ENCODE measurements at regions not wholly inside any gene's neighbourhood (a gene's known extent, or its start where the extent isn't known, plus 50 kb on each side); places are given as distances from the start of the nearest gene placed in this dataset.

- DNase-seq = no peak
- no peak overlapping the region for H3K4me3 Mint-ChIP-seq (ENCODE audit: unreplicated experiment)
- ChIA-PET POLR2A (no interaction called here), CTCF (no interaction called here)
- TF ChIP-seq CTCF (IDR thresholded peaks at IDR 0.05; ENCODE audit: insufficient read depth in 1 of 2, low read depth in 1 of 2, low read length in 1 of 2, severe bottlenecking in 1 of 2, unreplicated experiment in 1 of 2) = no peak
- no peaks in the 10 kb centered on the region for H3K9me3 ChIP-seq
- no peaks in the 10 kb centered on the region for H3K4me1 ChIP-seq
- no peaks in the 10 kb centered on the region for H3K27me3 ChIP-seq (replicated peaks; ENCODE audit: control insufficient read depth, insufficient read depth, low read length)
- no TSS peak for BruUV-seq (replicated peaks)
- intact Hi-C loops (cut with micrococcal nuclease; ENCODE audit: unreplicated experiment) = no loop called here
- no peaks in the 10 kb centered on the region for H3K36me3 ChIP-seq (ENCODE audit: control insufficient read depth, insufficient read depth, low read length)
- no peaks in the 10 kb centered on the region for H3K9me3 Mint-ChIP-seq (ENCODE audit: unreplicated experiment)
- no peaks in the 10 kb centered on the region for H3K4me1 Mint-ChIP-seq (ENCODE audit: low read depth, unreplicated experiment)
- H3K36me3 Mint-ChIP-seq (ENCODE audit: insufficient read depth, unreplicated experiment) = no peaks in the 10 kb centered on the region
- H3K27ac Mint-ChIP-seq (ENCODE audit: unreplicated experiment) = no peak overlapping the region
- no peak overlapping the region for H3K4me3 ChIP-seq (ENCODE audit: low read depth, low read length)
- H3K27me3 Mint-ChIP-seq (ENCODE audit: insufficient read depth, unreplicated experiment) = peaks cover 8% of the 10 kb centered on the region
Observed at GRCh38 chr2:228786901-228787300, 484.2 kb downstream of the PID1 start.

- BruUV-seq (replicated peaks) = no TSS peak
- H3K36me3 Mint-ChIP-seq (ENCODE audit: insufficient read depth, unreplicated experiment) = no peaks in the 10 kb centered on the region
- Histone ChIP-seq H3K9me3 (no peaks in the 10 kb centered on the region), H3K27me3 (replicated peaks; ENCODE audit: control insufficient read depth, insufficient read depth, low read length) (no peaks in the 10 kb centered on the region), H3K36me3 (ENCODE audit: control insufficient read depth, insufficient read depth, low read length) (no peaks in the 10 kb centered on the region), H3K4me3 (ENCODE audit: low read depth, low read length) (no peak overlapping the region), H3K4me1 (no peaks in the 10 kb centered on the region)
- H3K27ac Mint-ChIP-seq (ENCODE audit: unreplicated experiment) = no peak overlapping the region
- H3K4me3 Mint-ChIP-seq (ENCODE audit: unreplicated experiment) = no peak overlapping the region
- H3K27me3 Mint-ChIP-seq (ENCODE audit: insufficient read depth, unreplicated experiment) = peaks cover 19% of the 10 kb centered on the region
- TF ChIP-seq CTCF (IDR thresholded peaks at IDR 0.05; ENCODE audit: insufficient read depth in 1 of 2, low read depth in 1 of 2, low read length in 1 of 2, severe bottlenecking in 1 of 2, unreplicated experiment in 1 of 2) = no peak
- intact Hi-C loops (cut with micrococcal nuclease; ENCODE audit: unreplicated experiment) = no loop called here
- H3K9me3 Mint-ChIP-seq (ENCODE audit: unreplicated experiment) = no peaks in the 10 kb centered on the region
- ChIA-PET CTCF (interaction anchor here (0.6 kb wide), 1 partner anchor 491 kb away, joined by 3 read pairs; no protein-coding TSS in a partner anchor), POLR2A (no interaction called here)
- H3K4me1 Mint-ChIP-seq (ENCODE audit: low read depth, unreplicated experiment) = no peaks in the 10 kb centered on the region
- DNase-seq = no peak
Observed at GRCh38 chr2:228782281-228782680, 488.8 kb downstream of the PID1 start.

GRCh38 chr2:228777855-228778355 lies 493.2 kb downstream of the PID1 start:
- intact Hi-C loops (cut with micrococcal nuclease; ENCODE audit: unreplicated experiment) = no loop called here

More at GRCh38 chr2:228777855-228778355, 493.2 kb downstream of the PID1 start:
- no peaks in the 10 kb centered on the region for H3K36me3 ChIP-seq (ENCODE audit: control insufficient read depth, insufficient read depth, low read length)
- H3K4me3 Mint-ChIP-seq (ENCODE audit: unreplicated experiment) = no peak overlapping the region
- no peak for TF ChIP-seq CTCF (IDR thresholded peaks at IDR 0.05; ENCODE audit: insufficient read depth in 1 of 2, low read depth in 1 of 2, low read length in 1 of 2, severe bottlenecking in 1 of 2, unreplicated experiment in 1 of 2)
- no peak for DNase-seq
- no peaks in the 10 kb centered on the region for H3K4me1 ChIP-seq
- CTCF ChIA-PET = no interaction called here
- POLR2A ChIA-PET = no interaction called here
- no peaks in the 10 kb centered on the region for H3K9me3 Mint-ChIP-seq (ENCODE audit: unreplicated experiment)
- H3K27ac Mint-ChIP-seq (ENCODE audit: unreplicated experiment) = no peak overlapping the region
- H3K27me3 Mint-ChIP-seq (ENCODE audit: insufficient read depth, unreplicated experiment) = peaks cover 15% of the 10 kb centered on the region
- H3K4me3 ChIP-seq (ENCODE audit: low read depth, low read length) = no peak overlapping the region
- no peaks in the 10 kb centered on the region for H3K4me1 Mint-ChIP-seq (ENCODE audit: low read depth, unreplicated experiment)
- H3K27me3 ChIP-seq (replicated peaks; ENCODE audit: control insufficient read depth, insufficient read depth, low read length) = no peaks in the 10 kb centered on the region
- no peaks in the 10 kb centered on the region for H3K36me3 Mint-ChIP-seq (ENCODE audit: insufficient read depth, unreplicated experiment)
- H3K9me3 ChIP-seq = no peaks in the 10 kb centered on the region
- no TSS peak for BruUV-seq (replicated peaks)

Data from Caco-2 (cell line).